Testis (tissue), 2 donors: ENCODE measurements at regions not wholly inside any gene's neighbourhood (a gene's known extent, or its start where the extent isn't known, plus 50 kb on each side); places are given as distances from the start of the nearest gene placed in this dataset.

Source experiments
- DNase-seq: peaks from one replicate; pipeline ENCODE4 v3.0.0-alpha.2; 2019
- H3K27ac ChIP-seq, 2 donors: fragments of 200-600 bp; sonication (generic); one replicate each; pipeline ENCODE4 v1.5.1; 2019
- H3K27me3 ChIP-seq: fragments of 200-600 bp; sonication (generic); one replicate; pipeline ENCODE4 v1.5.1; 2019
- H3K36me3 ChIP-seq: fragments of 200-600 bp; sonication (generic); one replicate; pipeline ENCODE4 v1.5.1; 2017; ENCODE audit warnings: low read depth; ENCODE audit errors: missing control alignments
- H3K4me1 ChIP-seq: fragments of 200-600 bp; sonication (generic); one replicate; pipeline ENCODE4 v1.5.1; 2019
- H3K4me3 ChIP-seq, 2 donors: fragments of 200-600 bp; sonication (generic); one replicate each; pipeline ENCODE4 v1.5.1; 2017 to 2019
- H3K9me3 ChIP-seq: fragments of 200-600 bp; sonication (generic); one replicate; pipeline ENCODE4 v1.5.1; 2017
- CTCF ChIP-seq, 3 experiments: fragments of 450-650 bp in 2 of 3; fragments of 200-600 bp in 1 of 3; sonication (generic) in 1 of 3; IDR thresholded peaks; one replicate each; pipeline ENCODE4 v1.5.1; 2016 to 2019; ENCODE audit warnings: antibody characterized with exemption in 3 of 3, mild to moderate bottlenecking in 2 of 3, moderate library complexity in 1 of 3
- POLR2A ChIP-seq: fragments of 450-650 bp; IDR thresholded peaks from one replicate; pipeline ENCODE4 v1.6.1; 2017; ENCODE audit warnings: antibody characterized with exemption, mild to moderate bottlenecking, moderate library complexity
- intact Hi-C: fragments of 100-400 bp; cut with DNase I; formaldehyde crosslinking; loops from one replicate; pipeline ENCODE4 v1.15.1; 2023; ENCODE audit warnings: low total_unique reads

- H3K4me1 ChIP-seq = no peaks in the 10 kb centered on the region
- intact Hi-C loops = no loop called here
- no peaks in the 10 kb centered on the region for H3K27me3 ChIP-seq
- H3K9me3 ChIP-seq = no peaks in the 10 kb centered on the region
- no peak overlapping the region for H3K27ac ChIP-seq
- no peak for DNase-seq
- H3K36me3 ChIP-seq = no peaks in the 10 kb centered on the region
- no peak overlapping the region for H3K4me3 ChIP-seq
- no peak for TF ChIP-seq POLR2A
- no peak for TF ChIP-seq CTCF (IDR thresholded peaks at IDR 0.05)
Measured at GRCh38 chr3:134079761-134080160, 50.0 kb upstream of the SLCO2A1 start.
